OCI-LY1 (cell line): ENCODE measurements at regions not wholly inside any gene's neighbourhood (a gene's known extent, or its start where the extent isn't known, plus 50 kb on each side); places are given as distances from the start of the nearest gene placed in this dataset.

Experiments used
- EZH2 ChIP-seq: fragments of 200-600 bp; sonication (generic), shearing (Covaris generic); IDR thresholded peaks from 2 replicates; pipeline ENCODE4 v1.8.0; 2017; ENCODE audit warnings: borderline replicate concordance, mixed run types, mild to moderate bottlenecking, antibody characterized with exemption, low read length, moderate library complexity, mixed read lengths
- TF ChIP-seq, protein P1 (sequence below): fragments of 200-600 bp; sonication (generic), shearing (Covaris generic); IDR thresholded peaks from 2 replicates; pipeline ENCODE4 v1.5.1; 2017; ENCODE audit warnings: mild to moderate bottlenecking, antibody characterized with exemption, low read length, moderate library complexity, mixed read lengths

DNA sequence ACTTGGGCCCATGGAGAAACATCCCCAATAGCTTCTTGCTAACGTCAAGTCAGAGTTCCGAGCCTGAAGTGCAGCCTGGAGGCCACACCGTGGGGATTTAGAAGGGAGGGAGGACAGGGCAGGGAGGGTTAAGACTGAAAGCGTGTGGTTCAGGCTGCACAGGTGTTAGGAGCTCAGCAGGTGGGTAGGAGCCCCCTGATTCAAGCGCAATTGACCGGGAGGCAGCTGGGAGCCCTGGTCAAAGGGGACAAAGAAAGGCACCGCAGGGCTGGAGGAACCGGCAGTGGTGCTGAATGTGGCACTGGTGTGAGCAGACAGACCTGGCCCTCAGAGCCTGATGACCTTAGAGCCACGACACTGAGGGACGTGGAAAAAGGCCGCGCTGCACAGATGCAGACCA, 149.6 kb downstream of the TMEM18 start:
- no peak for TF ChIP-seq EZH2
- TF ChIP-seq, protein P1, sequence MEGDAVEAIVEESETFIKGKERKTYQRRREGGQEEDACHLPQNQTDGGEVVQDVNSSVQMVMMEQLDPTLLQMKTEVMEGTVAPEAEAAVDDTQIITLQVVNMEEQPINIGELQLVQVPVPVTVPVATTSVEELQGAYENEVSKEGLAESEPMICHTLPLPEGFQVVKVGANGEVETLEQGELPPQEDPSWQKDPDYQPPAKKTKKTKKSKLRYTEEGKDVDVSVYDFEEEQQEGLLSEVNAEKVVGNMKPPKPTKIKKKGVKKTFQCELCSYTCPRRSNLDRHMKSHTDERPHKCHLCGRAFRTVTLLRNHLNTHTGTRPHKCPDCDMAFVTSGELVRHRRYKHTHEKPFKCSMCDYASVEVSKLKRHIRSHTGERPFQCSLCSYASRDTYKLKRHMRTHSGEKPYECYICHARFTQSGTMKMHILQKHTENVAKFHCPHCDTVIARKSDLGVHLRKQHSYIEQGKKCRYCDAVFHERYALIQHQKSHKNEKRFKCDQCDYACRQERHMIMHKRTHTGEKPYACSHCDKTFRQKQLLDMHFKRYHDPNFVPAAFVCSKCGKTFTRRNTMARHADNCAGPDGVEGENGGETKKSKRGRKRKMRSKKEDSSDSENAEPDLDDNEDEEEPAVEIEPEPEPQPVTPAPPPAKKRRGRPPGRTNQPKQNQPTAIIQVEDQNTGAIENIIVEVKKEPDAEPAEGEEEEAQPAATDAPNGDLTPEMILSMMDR = no peak
